ENCODE measurements at regions not wholly inside any gene's neighbourhood (a gene's known extent, or its start where the extent isn't known, plus 50 kb on each side); places are given as distances from the start of the nearest gene placed in this dataset.

- DNase-seq, result no peak
These were observed 188.7 kb downstream of the ANKRD50 start for GRCh38 chr4:124523816-124524215.

- DNase-seq, result no peak
These were observed 187.0 kb downstream of the ANKRD50 start for GRCh38 chr4:124525524-124525923.

- no peak for DNase-seq
These were observed 186.2 kb downstream of the ANKRD50 start for GRCh38 chr4:124526331-124526730.

GRCh38 chr4:124526769-124527168 is 185.8 kb downstream of the ANKRD50 start:
- DNase-seq, result no peak

- DNase-seq, result no peak
These were observed 185.2 kb downstream of the ANKRD50 start for GRCh38 chr4:124527364-124527763.

GRCh38 chr4:124529131-124529530 is 183.4 kb downstream of the ANKRD50 start:
- DNase-seq, result no peak

GRCh38 chr4:124530464-124531077 is 182.0 kb downstream of the ANKRD50 start:
- DNase-seq, result no peak

GRCh38 chr4:124534131-124534530 is 178.4 kb downstream of the ANKRD50 start:
- no peak for DNase-seq

- no peak for DNase-seq
These were observed 177.5 kb downstream of the ANKRD50 start for GRCh38 chr4:124535003-124535402.

GRCh38 chr4:124536946-124537345 is 175.6 kb downstream of the ANKRD50 start:
- no peak for DNase-seq

- DNase-seq, result no peak
These were observed 174.6 kb downstream of the ANKRD50 start for GRCh38 chr4:124537971-124538370.

- no peak for DNase-seq
These were observed 172.5 kb downstream of the ANKRD50 start for GRCh38 chr4:124540014-124540413.

- DNase-seq, result no peak
These were observed 170.7 kb downstream of the ANKRD50 start for GRCh38 chr4:124541652-124542420.

- DNase-seq, result no peak
These were observed 156.6 kb downstream of the ANKRD50 start for GRCh38 chr4:124555959-124556358.

- no peak for DNase-seq
These were observed 148.4 kb downstream of the ANKRD50 start for GRCh38 chr4:124564121-124564520.

GRCh38 chr4:124565371-124565770 is 147.2 kb downstream of the ANKRD50 start:
- no peak for DNase-seq

- no peak for DNase-seq
These were observed 146.5 kb downstream of the ANKRD50 start for GRCh38 chr4:124566030-124566429.

GRCh38 chr4:124573056-124573455 is 139.5 kb downstream of the ANKRD50 start:
- DNase-seq, result no peak

- DNase-seq, result no peak
These were observed 132.6 kb downstream of the ANKRD50 start for GRCh38 chr4:124579896-124580295.

- no peak for DNase-seq
These were observed 128.7 kb downstream of the ANKRD50 start for GRCh38 chr4:124583797-124584196.

- DNase-seq, result no peak
These were observed 122.7 kb downstream of the ANKRD50 start for GRCh38 chr4:124589786-124590185.

GRCh38 chr4:124590480-124590879 is 122.1 kb downstream of the ANKRD50 start:
- no peak for DNase-seq

GRCh38 chr4:124591637-124592036 is 120.9 kb downstream of the ANKRD50 start:
- DNase-seq, result no peak

- DNase-seq, result no peak
These were observed 119.0 kb downstream of the ANKRD50 start for GRCh38 chr4:124593494-124593893.

GRCh38 chr4:124594945-124595344 is 117.6 kb downstream of the ANKRD50 start:
- DNase-seq, result no peak

Data from GF-D8 (cell line).